ENCODE measurements at regions not wholly inside any gene's neighbourhood (a gene's known extent, or its start where the extent isn't known, plus 50 kb on each side); places are given as distances from the start of the nearest gene placed in this dataset.
"Not testable (repeated sequence)": the region's sequence is repeated elsewhere in the genome, so short reads cannot be mapped to it uniquely, and the experiment has no call there.

- Histone ChIP-seq H3K4me1 (no peaks in the 10 kb centered on the region), H3K36me3 (ENCODE audit: control insufficient read depth, insufficient read depth, low read length) (no peaks in the 10 kb centered on the region), H2AFZ (no peak overlapping the region), H3K4me2 (ENCODE audit: low read length) (no peak overlapping the region), H3K9me3 (ENCODE audit: control insufficient read depth, low read length) (no peaks in the 10 kb centered on the region), H3K9ac (no peak overlapping the region), H3K4me3 (ENCODE audit: low read depth, low read length) (no peak overlapping the region), H3K27ac (no peak overlapping the region), H3K79me2 (no peaks in the 10 kb centered on the region), H3K27me3 (ENCODE audit: control insufficient read depth, insufficient read depth, low read length) (no peaks in the 10 kb centered on the region)
- TF ChIP-seq CTCF (IDR thresholded peaks at IDR 0.05), result no peak
Measured at GRCh38 chr5:15366676-15367391, 133.1 kb upstream of the FBXL7 start.

- no peak overlapping the region for H3K4me2 ChIP-seq (ENCODE audit: low read length)
- no peak overlapping the region for H3K27ac ChIP-seq
- no peaks in the 10 kb centered on the region for H3K36me3 ChIP-seq (ENCODE audit: control insufficient read depth, insufficient read depth, low read length)
- no peak overlapping the region for H3K4me3 ChIP-seq (ENCODE audit: low read depth, low read length)
- no peaks in the 10 kb centered on the region for H3K79me2 ChIP-seq
- H3K4me1 ChIP-seq, result no peaks in the 10 kb centered on the region
- no peaks in the 10 kb centered on the region for H3K9me3 ChIP-seq (ENCODE audit: control insufficient read depth, low read length)
- no peak for TF ChIP-seq CTCF (IDR thresholded peaks at IDR 0.05)
- no peaks in the 10 kb centered on the region for H3K27me3 ChIP-seq (ENCODE audit: control insufficient read depth, insufficient read depth, low read length)
- no peak overlapping the region for H2AFZ ChIP-seq
- H3K9ac ChIP-seq, result no peak overlapping the region
Measured at GRCh38 chr5:15365070-15365469, 134.9 kb upstream of the FBXL7 start.

- Histone ChIP-seq H3K27ac (no peak overlapping the region), H2AFZ (no peak overlapping the region), H3K9me3 (ENCODE audit: control insufficient read depth, low read length) (no peaks in the 10 kb centered on the region), H3K9ac (no peak overlapping the region), H3K4me2 (ENCODE audit: low read length) (no peak overlapping the region), H3K27me3 (ENCODE audit: control insufficient read depth, insufficient read depth, low read length) (no peaks in the 10 kb centered on the region), H3K4me1 (no peaks in the 10 kb centered on the region), H3K36me3 (ENCODE audit: control insufficient read depth, insufficient read depth, low read length) (no peaks in the 10 kb centered on the region), H3K4me3 (ENCODE audit: low read depth, low read length) (no peak overlapping the region), H3K79me2 (no peaks in the 10 kb centered on the region)
- no peak for TF ChIP-seq CTCF (IDR thresholded peaks at IDR 0.05)
Measured at GRCh38 chr5:15363601-15364000, 136.4 kb upstream of the FBXL7 start.

DNA sequence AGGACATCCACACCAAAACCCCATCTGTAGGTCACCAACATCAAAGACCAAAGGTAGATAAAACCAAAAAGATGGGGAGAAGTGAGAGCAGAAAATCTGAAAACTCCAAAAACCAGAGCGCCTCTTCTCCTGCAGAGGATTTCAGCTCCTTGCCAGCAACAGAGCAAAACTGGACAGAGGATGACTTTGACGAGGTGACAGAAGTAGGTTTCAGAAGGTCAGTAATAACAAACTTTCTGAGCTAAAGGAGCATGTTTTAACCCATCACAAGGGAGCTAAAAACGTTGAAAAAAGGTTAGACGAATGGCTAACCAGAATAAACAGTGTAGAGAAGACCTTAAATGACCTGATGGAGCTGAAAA, 142.9 kb upstream of the FBXL7 start:
- H3K9me3 ChIP-seq (ENCODE audit: control insufficient read depth, low read length); H3K9ac ChIP-seq; H3K27ac ChIP-seq; H3K4me2 ChIP-seq (ENCODE audit: low read length); H3K79me2 ChIP-seq; H3K36me3 ChIP-seq (ENCODE audit: control insufficient read depth, insufficient read depth, low read length); H3K4me1 ChIP-seq; H3K27me3 ChIP-seq (ENCODE audit: control insufficient read depth, insufficient read depth, low read length); H2AFZ ChIP-seq; H3K4me3 ChIP-seq (ENCODE audit: low read depth, low read length): not testable (repeated sequence)

- not testable (repeated sequence) for H3K4me2 ChIP-seq (ENCODE audit: low read length); H3K9me3 ChIP-seq (ENCODE audit: control insufficient read depth, low read length); H3K9ac ChIP-seq; H3K27ac ChIP-seq; H3K4me1 ChIP-seq; H3K36me3 ChIP-seq (ENCODE audit: control insufficient read depth, insufficient read depth, low read length); H3K79me2 ChIP-seq; H3K27me3 ChIP-seq (ENCODE audit: control insufficient read depth, insufficient read depth, low read length); H3K4me3 ChIP-seq (ENCODE audit: low read depth, low read length); H2AFZ ChIP-seq
Measured at GRCh38 chr5:15356308-15357091, 143.5 kb upstream of the FBXL7 start.
